ENCODE measurements at regions not wholly inside any gene's neighbourhood (a gene's known extent, or its start where the extent isn't known, plus 50 kb on each side); places are given as distances from the start of the nearest gene placed in this dataset.
A peak's percentile ranks its signal among the peaks of the same experiment; 100 is the strongest.

- DNase-seq, result no peak
These were observed 54.2 kb upstream of the MGST2 start for GRCh38 chr4:139611391-139611790.

GRCh38 chr4:139609647-139610046 lies 53.6 kb upstream of the SETD7 start:
- DNase-seq, result peak; percentile 73

GRCh38 chr4:139607502-139608060 lies 51.6 kb upstream of the SETD7 start:
- peak; percentile 22 for DNase-seq

GRCh38 chr4:139606579-139607501 lies 50.8 kb upstream of the SETD7 start:
- DNase-seq, result peak; percentile 76

DNA sequence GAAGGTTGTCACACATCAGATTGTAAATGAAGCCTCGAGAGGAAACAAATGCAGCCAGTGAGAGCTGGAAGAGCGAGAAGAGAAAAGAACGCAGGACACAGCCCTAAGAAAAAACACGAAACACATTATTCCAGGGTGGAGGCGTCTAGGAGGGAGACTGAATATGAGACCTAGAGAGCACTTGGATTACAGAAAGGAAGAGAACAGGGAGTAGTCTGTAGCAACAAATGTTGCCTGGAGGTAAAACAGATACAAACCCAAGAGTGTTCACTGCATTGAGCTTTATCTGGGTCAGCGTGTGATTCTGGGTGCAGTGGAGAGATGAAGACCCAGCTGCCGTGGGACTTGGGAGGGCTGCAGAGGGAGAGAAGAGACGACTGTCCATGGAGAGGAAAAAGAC lies 50.1 kb upstream of the SETD7 start:
- no peak for DNase-seq

Data from fibroblast of skin of abdomen (primary cell).